Thyroid gland (tissue), 4 donors: ENCODE measurements at regions not wholly inside any gene's neighbourhood (a gene's known extent, or its start where the extent isn't known, plus 50 kb on each side); places are given as distances from the start of the nearest gene placed in this dataset.

Source experiments
- DNase-seq, 2 donors: peaks; one replicate each; pipeline ENCODE4 v3.0.0-alpha.2; 2019
- H3K27ac ChIP-seq, 3 donors: fragments of 200-600 bp; sonication (generic); 1 replicate in 2 of 3; 2 replicates in 1 of 3; pipeline ENCODE4 v1.5.1; 2016 to 2019; ENCODE audit warnings: mild to moderate bottlenecking in 1 of 3, moderate library complexity in 1 of 3
- H3K27me3 ChIP-seq: fragments of 200-600 bp; sonication (generic); one replicate; pipeline ENCODE4 v1.5.1; 2019
- H3K36me3 ChIP-seq, 2 donors: fragments of 200-600 bp; sonication (generic); one replicate each; pipeline ENCODE4 v1.5.1; 2016 to 2019
- H3K4me1 ChIP-seq, 2 donors: fragments of 200-600 bp; sonication (generic); one replicate each; pipeline ENCODE4 v1.5.1; 2017 to 2019
- H3K4me3 ChIP-seq, 3 donors: fragments of 200-600 bp; sonication (generic); replicated peaks in 1 of 3; 1 replicate in 2 of 3; 2 replicates in 1 of 3; pipeline ENCODE4 v1.5.1; 2016; ENCODE audit warnings: mild to moderate bottlenecking in 1 of 3
- H3K9me3 ChIP-seq: fragments of 200-600 bp; sonication (generic); one replicate; pipeline ENCODE4 v1.5.1; 2017
- CTCF ChIP-seq, 6 experiments: fragments of 200-600 bp in 3 of 6; fragments of 450-650 bp in 3 of 6; sonication (generic) in 3 of 6; IDR thresholded peaks; one replicate each; pipeline ENCODE4 v1.5.1; 2016 to 2019; ENCODE audit warnings: antibody characterized with exemption in 6 of 6, mild to moderate bottlenecking in 2 of 6, inconsistent platforms in 1 of 6, moderate library complexity in 1 of 6
- POLR2A ChIP-seq, 2 donors: fragments of 450-650 bp; IDR thresholded peaks; one replicate each; pipeline ENCODE4 v1.6.1; 2017; ENCODE audit warnings: antibody characterized with exemption in 2 of 2, mild to moderate bottlenecking in 2 of 2, moderate library complexity in 1 of 2
- WGBS, 2 donors: methylation state at CpG; one replicate each; pipeline ENCODE4 v1.1.5; 2017; 5-methylcytosine and 5-hydroxymethylcytosine counted together
- intact Hi-C: fragments of 100-400 bp; cut with DNase I; formaldehyde crosslinking; loops from one replicate; pipeline ENCODE4 v1.15.1; 2023

DNA sequence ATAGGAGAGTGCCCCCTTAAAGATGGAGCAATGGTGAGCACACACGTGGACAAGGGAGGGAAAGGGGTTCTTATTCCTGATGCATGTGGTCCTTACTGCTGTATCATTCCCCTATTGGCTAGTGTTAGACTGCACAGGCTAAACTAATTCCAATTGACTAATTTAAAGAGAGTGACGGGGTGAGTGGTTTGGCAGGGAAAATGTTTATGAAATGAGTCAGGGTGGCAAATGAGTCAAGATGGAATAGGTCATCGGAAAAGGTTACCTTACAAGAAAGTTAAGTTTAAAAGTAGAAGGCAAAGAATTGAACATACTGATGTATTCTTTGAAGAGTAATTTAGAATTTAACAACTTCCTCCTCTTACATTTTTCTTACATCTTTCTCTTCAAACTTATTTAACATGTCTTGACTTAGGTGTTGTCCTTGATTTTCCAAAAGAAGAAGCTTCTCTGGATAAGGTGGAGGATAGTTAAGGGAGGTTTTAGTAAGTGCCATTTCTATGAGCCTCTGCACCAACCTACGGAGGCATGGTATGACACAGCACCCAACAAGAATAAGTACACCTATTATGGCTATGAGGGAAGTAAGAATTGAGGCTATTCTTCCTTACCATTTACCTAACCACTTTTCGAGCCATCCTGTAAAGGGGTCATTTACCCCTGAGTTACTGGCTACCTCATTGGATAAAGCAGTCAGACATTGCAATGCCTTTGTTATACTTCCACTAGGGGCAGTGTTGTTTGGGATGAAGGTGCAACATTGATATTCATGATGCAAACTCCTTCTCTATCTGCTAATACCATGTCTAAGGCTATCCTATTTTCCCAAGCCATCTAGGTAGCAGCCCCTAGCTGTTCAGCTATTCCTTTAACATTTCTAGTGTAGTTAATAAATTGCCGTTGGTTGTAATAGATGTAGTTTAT lies 1345.8 kb upstream of the LRRTM1 start:
- intact Hi-C loops: no loop called here
- 84 to 87% methylated on average over 6 of the region's 6 CpGs for WGBS, 2 donors

GRCh38 chr2:81648806-81649205 lies 1344.3 kb upstream of the LRRTM1 start:
- H3K36me3 ChIP-seq: no peaks in the 10 kb centered on the region
- no peak for DNase-seq
- intact Hi-C loops: no loop called here
- no peaks in the 10 kb centered on the region for H3K27me3 ChIP-seq
- H3K9me3 ChIP-seq: no peaks in the 10 kb centered on the region
- no peak overlapping the region for H3K27ac ChIP-seq
- no peak overlapping the region for H3K4me3 ChIP-seq
- H3K4me1 ChIP-seq: no peaks in the 10 kb centered on the region
- TF ChIP-seq CTCF (IDR thresholded peaks at IDR 0.05) (no peak), POLR2A (IDR thresholded peaks at IDR 0.05) (no peak)

More for the DNA sequence above, 1345.8 kb upstream of the LRRTM1 start:
- no peaks in the 10 kb centered on the region for H3K36me3 ChIP-seq
- H3K27me3 ChIP-seq: no peaks in the 10 kb centered on the region
- no peaks in the 10 kb centered on the region for H3K4me1 ChIP-seq
- H3K27ac ChIP-seq: no peak overlapping the region
- no peaks in the 10 kb centered on the region for H3K9me3 ChIP-seq
- TF ChIP-seq POLR2A (IDR thresholded peaks at IDR 0.05): no peak
- TF ChIP-seq CTCF (IDR thresholded peaks at IDR 0.05): no peak
- no peak for DNase-seq
- no peak overlapping the region for H3K4me3 ChIP-seq

DNA sequence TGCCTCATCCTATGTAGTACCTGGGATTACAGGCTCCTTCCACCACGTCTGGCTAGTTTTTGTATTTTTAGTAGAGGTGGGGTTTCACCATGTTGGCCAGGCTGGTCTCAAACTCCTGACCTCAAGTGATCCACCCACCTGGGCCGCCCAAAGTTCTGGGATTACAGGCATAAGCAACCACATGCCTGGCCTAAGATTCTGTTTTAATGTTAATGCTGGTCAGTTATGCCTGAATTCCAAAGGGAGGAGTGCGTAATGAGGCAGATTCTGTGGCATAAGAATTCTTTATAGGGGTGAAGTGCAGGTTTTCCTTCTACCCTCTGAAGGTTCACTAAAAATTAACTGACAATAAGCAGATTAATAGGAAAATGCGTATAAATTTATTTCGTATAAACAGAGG lies 1343.8 kb upstream of the LRRTM1 start:
- intact Hi-C loops: no loop called here
- WGBS, 2 donors: 75 to 76% methylated on average over 5 of the region's 5 CpGs
- Histone ChIP-seq H3K27me3 (no peaks in the 10 kb centered on the region), H3K27ac (no peak overlapping the region), H3K4me1 (no peaks in the 10 kb centered on the region), H3K36me3 (no peaks in the 10 kb centered on the region), H3K9me3 (no peaks in the 10 kb centered on the region), H3K4me3 (no peak overlapping the region)
- TF ChIP-seq CTCF (IDR thresholded peaks at IDR 0.05) (no peak), POLR2A (IDR thresholded peaks at IDR 0.05) (no peak)
- DNase-seq: no peak

DNA sequence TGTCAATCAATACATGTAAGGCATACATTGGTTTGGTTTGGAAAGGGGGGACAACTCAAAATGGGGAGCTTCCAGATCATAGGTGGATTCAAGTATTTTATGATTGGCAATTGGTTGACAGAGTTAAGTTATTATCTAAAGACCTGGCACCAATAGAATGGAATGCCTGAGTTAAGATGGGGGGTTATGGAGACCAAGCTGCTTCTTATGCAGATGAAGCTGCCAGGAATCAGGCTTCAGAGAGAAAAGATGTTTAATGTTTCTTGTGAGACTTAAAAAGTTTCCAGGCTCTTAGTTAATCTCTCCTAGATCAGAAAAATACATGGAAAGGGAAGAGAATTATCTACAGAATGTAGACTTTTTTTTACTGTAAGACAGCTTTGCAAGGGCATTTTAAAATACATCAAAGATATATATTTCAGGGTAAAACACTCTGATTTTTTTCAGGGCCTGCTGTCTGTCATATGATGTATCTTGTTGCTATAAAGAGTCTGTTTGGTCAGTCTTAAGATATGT lies 1343.2 kb upstream of the LRRTM1 start:
- TF ChIP-seq CTCF (IDR thresholded peaks at IDR 0.05) (no peak), POLR2A (IDR thresholded peaks at IDR 0.05) (no peak)

DNA sequence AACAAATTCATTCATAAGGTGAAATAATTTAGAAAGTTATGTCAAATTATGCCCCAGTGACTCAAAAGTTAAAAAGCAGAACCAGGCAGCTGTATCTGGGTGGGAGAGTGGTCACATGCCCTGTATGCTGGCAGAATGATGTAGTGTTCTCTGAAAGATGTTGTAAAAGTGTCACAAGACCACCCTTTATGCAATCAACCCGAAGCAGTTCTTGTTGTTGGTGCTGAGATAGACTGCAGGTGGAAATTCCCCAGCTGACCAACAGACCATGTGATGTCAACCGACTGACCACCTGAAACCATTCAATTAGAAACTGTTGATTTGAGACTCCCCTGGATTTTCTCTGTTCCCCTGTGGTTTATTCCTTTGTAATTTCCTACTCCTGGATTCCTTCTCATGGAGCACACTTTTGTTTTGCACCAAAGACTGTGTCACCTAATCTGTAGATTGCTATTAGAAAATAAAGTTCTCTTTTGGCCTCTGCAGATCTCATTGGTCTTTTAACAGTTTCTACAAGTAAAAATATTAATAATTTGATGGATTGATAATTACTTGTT lies 1341.3 kb upstream of the LRRTM1 start:
- no peaks in the 10 kb centered on the region for H3K4me1 ChIP-seq
- 49 to 53% methylated on average over 2 of the region's 2 CpGs for WGBS, 2 donors
- no peak overlapping the region for H3K4me3 ChIP-seq
- no peaks in the 10 kb centered on the region for H3K27me3 ChIP-seq
- intact Hi-C loops: no loop called here
- DNase-seq: no peak
- H3K9me3 ChIP-seq: no peaks in the 10 kb centered on the region
- TF ChIP-seq CTCF (IDR thresholded peaks at IDR 0.05) (no peak), POLR2A (IDR thresholded peaks at IDR 0.05) (no peak)
- no peaks in the 10 kb centered on the region for H3K36me3 ChIP-seq
- no peak overlapping the region for H3K27ac ChIP-seq

More for the DNA sequence above, 1343.2 kb upstream of the LRRTM1 start:
- H3K27ac ChIP-seq: no peak overlapping the region
- no peaks in the 10 kb centered on the region for H3K9me3 ChIP-seq
- H3K27me3 ChIP-seq: no peaks in the 10 kb centered on the region
- H3K4me1 ChIP-seq: no peaks in the 10 kb centered on the region
- intact Hi-C loops: no loop called here
- DNase-seq: no peak
- H3K36me3 ChIP-seq: no peaks in the 10 kb centered on the region
- no peak overlapping the region for H3K4me3 ChIP-seq
